Upper lobe of left lung (tissue), 4 donors: ENCODE measurements at regions not wholly inside any gene's neighbourhood (a gene's known extent, or its start where the extent isn't known, plus 50 kb on each side); places are given as distances from the start of the nearest gene placed in this dataset.

ENCODE experiments used
- CTCF ChIP-seq, 6 experiments: fragments of 450-650 bp in 4 of 6; fragments of 200-600 bp in 2 of 6; sonication (generic) in 2 of 6; IDR thresholded peaks; one replicate each; pipeline ENCODE4 v1.5.1; 2016 to 2019; ENCODE audit warnings: antibody characterized with exemption in 6 of 6
- POLR2A ChIP-seq, 4 donors: fragments of 450-650 bp; IDR thresholded peaks; one replicate each; pipeline ENCODE4 v1.5.1; 2016 to 2017; ENCODE audit warnings: antibody characterized with exemption in 4 of 4, mild to moderate bottlenecking in 2 of 4
- POLR2AphosphoS5 ChIP-seq, 2 donors: sonication (generic); formaldehyde crosslinking; IDR thresholded peaks; one replicate each; pipeline ENCODE4 v1.5.1; 2017; ENCODE audit warnings: antibody characterized with exemption in 2 of 2

GRCh38 chr2:120533625-120534024 is 187.7 kb downstream of the INHBB start:
- TF ChIP-seq POLR2AphosphoS5 (IDR thresholded peaks at IDR 0.05) (no peak), CTCF (IDR thresholded peaks at IDR 0.05) (no peak), POLR2A (IDR thresholded peaks at IDR 0.05) (no peak)
